ENCODE measurements at regions not wholly inside any gene's neighbourhood (a gene's known extent, or its start where the extent isn't known, plus 50 kb on each side); places are given as distances from the start of the nearest gene placed in this dataset.

DNA sequence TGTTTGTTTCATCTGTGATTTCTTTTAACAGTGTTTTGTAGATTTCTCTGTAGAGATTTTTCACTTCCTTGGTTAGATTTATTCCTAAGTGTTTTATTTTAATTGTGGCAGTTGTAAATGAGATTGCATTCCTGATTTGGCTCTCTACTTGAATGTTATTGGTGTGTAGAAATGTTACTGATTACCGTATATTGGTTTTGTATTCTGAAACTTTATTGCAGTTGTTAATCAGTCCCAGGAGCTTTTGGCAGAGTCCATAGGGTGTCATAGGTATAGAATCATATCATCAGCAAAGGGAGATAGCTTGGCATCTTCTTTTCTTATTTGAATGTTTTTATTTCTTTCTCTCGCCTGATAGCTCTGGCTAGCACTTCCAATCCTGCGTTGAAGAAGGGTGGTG lies 1386.7 kb downstream of the SLITRK5 start:
- no peak for TF ChIP-seq ZFP3 (tag by site-specific recombination; IDR thresholded peaks at IDR 0.05; ENCODE audit: low read depth)
- TF ChIP-seq, protein P1, sequence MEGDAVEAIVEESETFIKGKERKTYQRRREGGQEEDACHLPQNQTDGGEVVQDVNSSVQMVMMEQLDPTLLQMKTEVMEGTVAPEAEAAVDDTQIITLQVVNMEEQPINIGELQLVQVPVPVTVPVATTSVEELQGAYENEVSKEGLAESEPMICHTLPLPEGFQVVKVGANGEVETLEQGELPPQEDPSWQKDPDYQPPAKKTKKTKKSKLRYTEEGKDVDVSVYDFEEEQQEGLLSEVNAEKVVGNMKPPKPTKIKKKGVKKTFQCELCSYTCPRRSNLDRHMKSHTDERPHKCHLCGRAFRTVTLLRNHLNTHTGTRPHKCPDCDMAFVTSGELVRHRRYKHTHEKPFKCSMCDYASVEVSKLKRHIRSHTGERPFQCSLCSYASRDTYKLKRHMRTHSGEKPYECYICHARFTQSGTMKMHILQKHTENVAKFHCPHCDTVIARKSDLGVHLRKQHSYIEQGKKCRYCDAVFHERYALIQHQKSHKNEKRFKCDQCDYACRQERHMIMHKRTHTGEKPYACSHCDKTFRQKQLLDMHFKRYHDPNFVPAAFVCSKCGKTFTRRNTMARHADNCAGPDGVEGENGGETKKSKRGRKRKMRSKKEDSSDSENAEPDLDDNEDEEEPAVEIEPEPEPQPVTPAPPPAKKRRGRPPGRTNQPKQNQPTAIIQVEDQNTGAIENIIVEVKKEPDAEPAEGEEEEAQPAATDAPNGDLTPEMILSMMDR (tag by site-specific recombination; IDR thresholded peaks at IDR 0.05): no peak
- TF ChIP-seq, protein P2, sequence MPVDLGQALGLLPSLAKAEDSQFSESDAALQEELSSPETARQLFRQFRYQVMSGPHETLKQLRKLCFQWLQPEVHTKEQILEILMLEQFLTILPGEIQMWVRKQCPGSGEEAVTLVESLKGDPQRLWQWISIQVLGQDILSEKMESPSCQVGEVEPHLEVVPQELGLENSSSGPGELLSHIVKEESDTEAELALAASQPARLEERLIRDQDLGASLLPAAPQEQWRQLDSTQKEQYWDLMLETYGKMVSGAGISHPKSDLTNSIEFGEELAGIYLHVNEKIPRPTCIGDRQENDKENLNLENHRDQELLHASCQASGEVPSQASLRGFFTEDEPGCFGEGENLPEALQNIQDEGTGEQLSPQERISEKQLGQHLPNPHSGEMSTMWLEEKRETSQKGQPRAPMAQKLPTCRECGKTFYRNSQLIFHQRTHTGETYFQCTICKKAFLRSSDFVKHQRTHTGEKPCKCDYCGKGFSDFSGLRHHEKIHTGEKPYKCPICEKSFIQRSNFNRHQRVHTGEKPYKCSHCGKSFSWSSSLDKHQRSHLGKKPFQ (tag by site-specific recombination; IDR thresholded peaks at IDR 0.05): no peak
- TF ChIP-seq ZNF324 (tag by site-specific recombination; IDR thresholded peaks at IDR 0.05): no peak
- TF ChIP-seq ZNF311 (tag by site-specific recombination; IDR thresholded peaks at IDR 0.05; ENCODE audit: borderline replicate concordance): no peak
- TF ChIP-seq, protein P3, sequence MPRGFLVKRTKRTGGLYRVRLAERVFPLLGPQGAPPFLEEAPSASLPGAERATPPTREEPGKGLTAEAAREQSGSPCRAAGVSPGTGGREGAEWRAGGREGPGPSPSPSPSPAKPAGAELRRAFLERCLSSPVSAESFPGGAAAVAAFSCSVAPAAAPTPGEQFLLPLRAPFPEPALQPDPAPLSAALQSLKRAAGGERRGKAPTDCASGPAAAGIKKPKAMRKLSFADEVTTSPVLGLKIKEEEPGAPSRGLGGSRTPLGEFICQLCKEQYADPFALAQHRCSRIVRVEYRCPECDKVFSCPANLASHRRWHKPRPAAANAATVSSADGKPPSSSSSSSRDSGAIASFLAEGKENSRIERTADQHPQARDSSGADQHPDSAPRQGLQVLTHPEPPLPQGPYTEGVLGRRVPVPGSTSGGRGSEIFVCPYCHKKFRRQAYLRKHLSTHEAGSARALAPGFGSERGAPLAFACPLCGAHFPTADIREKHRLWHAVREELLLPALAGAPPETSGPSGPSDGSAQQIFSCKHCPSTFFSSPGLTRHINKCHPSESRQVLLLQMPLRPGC (tag by site-specific recombination; IDR thresholded peaks at IDR 0.05): no peak
- no peak for TF ChIP-seq ZNF416 (tag by site-specific recombination; IDR thresholded peaks at IDR 0.05)
- no peak for TF ChIP-seq TCF7L2 (IDR thresholded peaks at IDR 0.05; ENCODE audit: borderline replicate concordance, low read depth, low read length)
- TF ChIP-seq ZNF548 (tag by site-specific recombination; IDR thresholded peaks at IDR 0.05): no peak
- TF ChIP-seq ZNF23 (tag by site-specific recombination; IDR thresholded peaks at IDR 0.05; ENCODE audit: borderline replicate concordance): no peak
- no peak for TF ChIP-seq ZNF350 (tag by site-specific recombination; IDR thresholded peaks at IDR 0.05)

All from HEK293 (cell line).